GM12878 (cell line): ENCODE measurements at regions not wholly inside any gene's neighbourhood (a gene's known extent, or its start where the extent isn't known, plus 50 kb on each side); places are given as distances from the start of the nearest gene placed in this dataset.

Source experiments
- BCL11A ChIP-seq: IDR thresholded peaks from 2 replicates; pipeline ENCODE4 v1.6.1; 2011; ENCODE audit warnings: low read depth, low read length
- BRCA1 ChIP-seq: IDR thresholded peaks from 2 replicates; pipeline ENCODE4 v1.6.1; 2011; ENCODE audit warnings: low read depth, low read length, improper control_type of control experiment
- ESRRA ChIP-seq: IDR thresholded peaks from 2 replicates; pipeline ENCODE4 v1.6.1; 2012; ENCODE audit warnings: mild to moderate bottlenecking, low read length, improper control_type of control experiment
- HDGF ChIP-seq: fragments of 450-650 bp; IDR thresholded peaks from 2 replicates; pipeline ENCODE4 v1.6.1; 2016; ENCODE audit warnings: antibody characterized with exemption
- IRF4 ChIP-seq: IDR thresholded peaks from 2 replicates; pipeline ENCODE4 v1.6.1; 2011; ENCODE audit warnings: low read depth, low read length
- KDM1A ChIP-seq: fragments of 200-600 bp; sonication (generic); IDR thresholded peaks from 2 replicates; pipeline ENCODE4 v1.6.1; 2016; ENCODE audit warnings: borderline replicate concordance
- MYC ChIP-seq: IDR thresholded peaks from 2 replicates; pipeline ENCODE4 v1.6.1; 2011; ENCODE audit warnings: mild to moderate bottlenecking, low read length, moderate library complexity, inconsistent platforms; ENCODE audit not compliant: insufficient read depth, insufficient replicate concordance, insufficient read length, severe bottlenecking
- NFXL1 ChIP-seq: fragments of 450-650 bp; IDR thresholded peaks from 2 replicates; pipeline ENCODE4 v1.6.1; 2017; ENCODE audit warnings: antibody characterized with exemption, mild to moderate bottlenecking, borderline replicate concordance
- NFYA ChIP-seq: IDR thresholded peaks from 2 replicates; pipeline ENCODE4 v1.6.1; 2011; ENCODE audit warnings: low read depth, mild to moderate bottlenecking, low read length, improper control_type of control experiment, borderline replicate concordance
- PAX8 ChIP-seq: fragments of 450-650 bp; IDR thresholded peaks from 2 replicates; pipeline ENCODE4 v1.6.1; 2017; ENCODE audit warnings: mild to moderate bottlenecking, moderate library complexity
- RCOR1 ChIP-seq: conservative IDR thresholded peaks from 2 replicates; pipeline ENCODE4 v1.6.1; 2012; ENCODE audit warnings: low read depth, low read length, improper control_type of control experiment
- REST ChIP-seq: IDR thresholded peaks from 2 replicates; pipeline ENCODE4 v1.6.1; 2012; ENCODE audit warnings: mild to moderate bottlenecking, low read depth, low read length
- STAT3 ChIP-seq: IDR thresholded peaks from 2 replicates; pipeline ENCODE4 v1.6.1; 2011; ENCODE audit warnings: low read depth, low read length, improper control_type of control experiment
- YY1 ChIP-seq: IDR thresholded peaks from 2 replicates; pipeline ENCODE4 v1.6.1; 2011; ENCODE audit warnings: low read depth, mild to moderate bottlenecking, low read length
- ZBTB33 ChIP-seq: fragments of 450-650 bp; IDR thresholded peaks from 2 replicates; pipeline ENCODE4 v1.6.1; 2017; ENCODE audit warnings: mild to moderate bottlenecking
- ZNF274 ChIP-seq: IDR thresholded peaks from one replicate; pipeline ENCODE4 v1.8.0; 2011; ENCODE audit not compliant: insufficient read length, insufficient read depth
- TF ChIP-seq, protein P1 (sequence below): fragments of 150-350 bp; IDR thresholded peaks from 2 replicates; pipeline ENCODE4 v1.6.1; 2016; ENCODE audit warnings: low read depth, low read length

GRCh38 chr1:59150577-59151386 is 146.1 kb upstream of the FGGY start (continued):
- TF ChIP-seq ZBTB33 (no peak), YY1 (no peak), IRF4 (no peak), BRCA1 (no peak), PAX8 (no peak), NFXL1 (no peak), RCOR1 (no peak), REST (no peak), MYC (no peak), KDM1A (no peak), STAT3 (no peak), HDGF (no peak), NFYA (no peak), ESRRA (no peak), ZNF274 (no peak), BCL11A (no peak)
- TF ChIP-seq, protein P1, sequence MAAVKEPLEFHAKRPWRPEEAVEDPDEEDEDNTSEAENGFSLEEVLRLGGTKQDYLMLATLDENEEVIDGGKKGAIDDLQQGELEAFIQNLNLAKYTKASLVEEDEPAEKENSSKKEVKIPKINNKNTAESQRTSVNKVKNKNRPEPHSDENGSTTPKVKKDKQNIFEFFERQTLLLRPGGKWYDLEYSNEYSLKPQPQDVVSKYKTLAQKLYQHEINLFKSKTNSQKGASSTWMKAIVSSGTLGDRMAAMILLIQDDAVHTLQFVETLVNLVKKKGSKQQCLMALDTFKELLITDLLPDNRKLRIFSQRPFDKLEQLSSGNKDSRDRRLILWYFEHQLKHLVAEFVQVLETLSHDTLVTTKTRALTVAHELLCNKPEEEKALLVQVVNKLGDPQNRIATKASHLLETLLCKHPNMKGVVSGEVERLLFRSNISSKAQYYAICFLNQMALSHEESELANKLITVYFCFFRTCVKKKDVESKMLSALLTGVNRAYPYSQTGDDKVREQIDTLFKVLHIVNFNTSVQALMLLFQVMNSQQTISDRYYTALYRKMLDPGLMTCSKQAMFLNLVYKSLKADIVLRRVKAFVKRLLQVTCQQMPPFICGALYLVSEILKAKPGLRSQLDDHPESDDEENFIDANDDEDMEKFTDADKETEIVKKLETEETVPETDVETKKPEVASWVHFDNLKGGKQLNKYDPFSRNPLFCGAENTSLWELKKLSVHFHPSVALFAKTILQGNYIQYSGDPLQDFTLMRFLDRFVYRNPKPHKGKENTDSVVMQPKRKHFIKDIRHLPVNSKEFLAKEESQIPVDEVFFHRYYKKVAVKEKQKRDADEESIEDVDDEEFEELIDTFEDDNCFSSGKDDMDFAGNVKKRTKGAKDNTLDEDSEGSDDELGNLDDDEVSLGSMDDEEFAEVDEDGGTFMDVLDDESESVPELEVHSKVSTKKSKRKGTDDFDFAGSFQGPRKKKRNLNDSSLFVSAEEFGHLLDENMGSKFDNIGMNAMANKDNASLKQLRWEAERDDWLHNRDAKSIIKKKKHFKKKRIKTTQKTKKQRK = no peak
